Muscle layer of colon (tissue), 2 donors: ENCODE measurements at regions not wholly inside any gene's neighbourhood (a gene's known extent, or its start where the extent isn't known, plus 50 kb on each side); places are given as distances from the start of the nearest gene placed in this dataset.

Experiments used
- H3K27ac ChIP-seq: one replicate; pipeline ENCODE4 v1.7.0; 2013; ENCODE audit warnings: low read depth, mild to moderate bottlenecking, low read length, moderate library complexity
- H3K27me3 ChIP-seq, 2 donors: one replicate each; pipeline ENCODE4 v1.7.0; 2013; ENCODE audit warnings: low read length in 2 of 2, mild to moderate bottlenecking in 2 of 2; ENCODE audit not compliant: insufficient read depth in 2 of 2, control insufficient read depth in 1 of 2
- H3K36me3 ChIP-seq: one replicate; pipeline ENCODE4 v1.7.0; 2013; ENCODE audit warnings: mild to moderate bottlenecking, low read length; ENCODE audit not compliant: insufficient read depth
- H3K4me1 ChIP-seq: one replicate; pipeline ENCODE4 v1.7.0; 2013; ENCODE audit warnings: mild to moderate bottlenecking, low read length; ENCODE audit not compliant: insufficient read depth
- H3K4me3 ChIP-seq, 2 donors: one replicate each; pipeline ENCODE4 v1.7.0; 2013; ENCODE audit warnings: low read length in 2 of 2, low read depth in 1 of 2, mild to moderate bottlenecking in 1 of 2, moderate library complexity in 1 of 2
- H3K9ac ChIP-seq: one replicate; pipeline ENCODE4 v1.7.0; 2013; ENCODE audit warnings: low read length
- H3K9me3 ChIP-seq: one replicate; pipeline ENCODE4 v1.7.0; 2013; ENCODE audit warnings: mild to moderate bottlenecking, low read length
- donor health status: abdominal sarcoma.
- donor health status: Adenocarcinoma of cecum.

DNA sequence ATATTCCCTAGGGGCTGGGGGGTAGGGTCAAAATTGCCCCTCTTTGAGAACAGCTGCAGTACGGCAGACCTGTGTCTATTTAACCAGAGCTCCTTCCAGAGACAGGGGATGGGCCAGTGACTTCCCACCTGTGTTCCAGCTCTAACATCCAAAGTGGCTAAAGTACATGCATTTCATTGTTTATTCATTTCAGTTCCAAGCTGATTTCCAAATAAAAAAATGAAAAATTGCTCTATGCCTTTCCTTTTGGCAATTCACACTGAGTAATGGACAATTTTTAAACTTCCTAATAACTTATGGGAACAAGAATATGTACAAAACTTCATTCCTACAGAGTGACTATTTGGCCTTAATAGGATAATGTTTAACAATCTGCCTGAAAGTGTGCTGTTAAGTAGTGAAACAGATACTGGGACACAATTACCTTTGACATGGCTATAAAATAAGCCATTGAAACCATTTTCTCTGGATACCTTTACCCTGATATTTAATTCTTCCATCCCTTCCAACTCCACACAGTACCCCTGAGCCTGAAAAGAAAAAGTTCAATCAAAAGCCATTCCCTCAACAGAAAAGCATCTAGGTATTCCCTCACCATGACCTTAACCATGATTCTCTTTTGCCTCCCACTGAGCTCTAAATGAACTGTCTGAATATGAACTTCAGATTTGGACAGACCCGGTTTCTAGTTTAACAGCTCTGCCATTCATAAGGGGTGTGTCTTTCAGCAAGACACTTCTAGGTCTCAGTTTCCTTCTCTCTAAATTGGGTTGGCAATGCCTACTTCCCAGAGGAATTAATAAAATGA lies 73.1 kb downstream of the RDH14 start:
- no peaks in the 10 kb centered on the region for H3K27me3 ChIP-seq
- no peaks in the 10 kb centered on the region for H3K9me3 ChIP-seq
- no peaks in the 10 kb centered on the region for H3K4me1 ChIP-seq
- H3K36me3 ChIP-seq: no peaks in the 10 kb centered on the region
- no peak overlapping the region for H3K9ac ChIP-seq
- no peak overlapping the region for H3K4me3 ChIP-seq
- no peak overlapping the region for H3K27ac ChIP-seq

- Histone ChIP-seq H3K9me3 (no peaks in the 10 kb centered on the region), H3K27ac (no peak overlapping the region), H3K4me1 (peaks cover 6% of the 10 kb centered on the region), H3K36me3 (no peaks in the 10 kb centered on the region), H3K4me3 (no peak overlapping the region), H3K27me3 (no peaks in the 10 kb centered on the region), H3K9ac (no peak overlapping the region)
Observed at GRCh38 chr2:18484625-18485024, 75.8 kb downstream of the RDH14 start.

DNA sequence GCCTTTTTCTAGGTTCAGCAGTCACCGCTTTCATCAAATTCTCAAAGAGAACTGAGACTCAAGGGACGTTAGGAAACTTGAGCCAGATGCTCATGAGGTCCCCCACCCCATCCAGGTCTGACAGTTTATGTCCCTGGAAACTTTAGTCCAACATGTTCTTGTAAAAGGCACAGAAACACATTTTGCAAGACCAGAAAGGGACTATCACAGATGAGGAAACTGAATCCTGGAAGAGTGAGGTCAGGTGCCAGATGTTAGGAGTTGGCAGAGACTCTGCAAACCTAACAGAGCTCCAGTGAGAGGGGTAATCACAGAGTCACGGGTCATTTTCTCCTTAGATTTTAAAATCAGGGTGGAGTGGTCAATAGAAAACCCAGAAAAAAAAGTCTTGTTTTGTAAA lies 76.6 kb downstream of the RDH14 start:
- Histone ChIP-seq H3K27me3 (no peaks in the 10 kb centered on the region), H3K4me1 (peaks cover 6% of the 10 kb centered on the region), H3K27ac (no peak overlapping the region), H3K36me3 (no peaks in the 10 kb centered on the region), H3K9me3 (no peaks in the 10 kb centered on the region), H3K9ac (no peak overlapping the region), H3K4me3 (no peak overlapping the region)

- H3K9ac ChIP-seq: no peak overlapping the region
- no peaks in the 10 kb centered on the region for H3K27me3 ChIP-seq
- peaks cover 6% of the 10 kb centered on the region for H3K4me1 ChIP-seq
- no peak overlapping the region for H3K4me3 ChIP-seq
- no peaks in the 10 kb centered on the region for H3K36me3 ChIP-seq
- H3K9me3 ChIP-seq: no peaks in the 10 kb centered on the region
- no peak overlapping the region for H3K27ac ChIP-seq
Observed at GRCh38 chr2:18482666-18483065, 77.8 kb downstream of the RDH14 start.

DNA sequence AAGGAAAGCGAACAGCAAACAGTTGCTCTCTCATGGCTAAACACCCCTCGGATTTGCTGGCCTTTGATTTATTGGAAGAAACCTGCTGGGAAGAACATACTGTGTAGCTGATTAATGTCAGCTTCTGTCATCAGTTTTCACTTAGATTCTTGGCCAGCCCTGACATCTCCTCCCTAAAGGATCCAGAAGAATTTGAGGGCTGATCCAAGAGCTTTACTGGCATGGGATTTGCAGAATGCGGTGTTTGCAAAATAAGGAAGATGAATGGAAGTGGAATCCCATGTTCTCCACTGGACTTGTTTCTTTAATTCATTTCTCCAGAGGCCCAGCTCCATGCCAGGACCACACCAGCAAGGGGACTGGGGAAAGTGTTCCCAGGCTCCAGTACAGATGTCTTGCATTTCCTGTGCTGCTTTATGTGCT lies 80.5 kb downstream of the RDH14 start:
- H3K4me3 ChIP-seq: no peak overlapping the region
- no peaks in the 10 kb centered on the region for H3K36me3 ChIP-seq
- no peak overlapping the region for H3K9ac ChIP-seq
- H3K27ac ChIP-seq: no peak overlapping the region
- H3K27me3 ChIP-seq: no peaks in the 10 kb centered on the region
- H3K4me1 ChIP-seq: peaks cover 6% of the 10 kb centered on the region
- no peaks in the 10 kb centered on the region for H3K9me3 ChIP-seq

DNA sequence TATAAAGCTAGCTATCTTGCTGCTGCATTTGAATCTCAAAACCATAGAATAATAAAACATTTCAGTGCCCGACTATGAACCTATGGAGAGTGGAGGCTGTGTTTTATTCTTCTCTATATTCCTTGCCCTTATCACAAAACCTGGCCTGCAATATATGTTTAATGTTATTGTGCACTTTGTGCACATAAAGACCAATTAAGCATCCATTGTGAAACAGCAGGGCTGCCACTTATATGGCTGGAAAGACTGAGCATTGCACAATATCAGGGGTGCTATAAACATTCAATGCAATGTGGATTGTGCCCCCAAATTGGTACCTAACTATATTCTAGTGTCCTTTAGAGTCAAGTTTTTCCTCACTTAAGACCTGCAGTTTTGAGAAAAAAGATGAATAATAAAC lies 83.2 kb downstream of the RDH14 start:
- H3K9me3 ChIP-seq: no peaks in the 10 kb centered on the region
- peaks cover 31% of the 10 kb centered on the region for H3K4me1 ChIP-seq
- no peak overlapping the region for H3K27ac ChIP-seq
- no peak overlapping the region for H3K4me3 ChIP-seq
- H3K27me3 ChIP-seq: no peaks in the 10 kb centered on the region
- H3K9ac ChIP-seq: no peak overlapping the region
- H3K36me3 ChIP-seq: no peaks in the 10 kb centered on the region

DNA sequence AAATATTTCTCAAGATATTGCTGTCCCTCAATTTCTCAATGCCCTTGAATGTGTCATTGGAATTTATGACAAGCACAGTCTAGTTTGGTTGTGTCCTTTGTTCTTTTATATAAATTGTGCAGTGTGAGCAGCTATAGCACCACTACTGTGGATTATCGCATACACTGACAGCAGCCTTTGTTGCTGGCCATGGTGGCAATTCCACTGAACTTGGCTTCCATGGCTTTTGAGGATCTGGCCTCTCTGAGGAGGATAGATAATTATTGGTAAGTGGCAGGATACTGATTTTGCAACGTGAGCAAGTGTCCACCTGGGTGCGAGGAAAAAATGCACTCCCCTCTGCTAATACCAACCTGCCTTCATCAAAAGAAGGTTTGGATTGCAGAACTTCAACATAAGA lies 84.0 kb downstream of the RDH14 start:
- Histone ChIP-seq H3K36me3 (no peaks in the 10 kb centered on the region), H3K27me3 (no peaks in the 10 kb centered on the region), H3K4me3 (no peak overlapping the region), H3K27ac (no peak overlapping the region), H3K4me1 (peaks cover 31% of the 10 kb centered on the region), H3K9ac (no peak overlapping the region), H3K9me3 (no peaks in the 10 kb centered on the region)

GRCh38 chr2:18475884-18476283 lies 84.6 kb downstream of the RDH14 start:
- Histone ChIP-seq H3K27ac (no peak overlapping the region), H3K4me1 (peaks cover 35% of the 10 kb centered on the region), H3K4me3 (no peak overlapping the region), H3K36me3 (no peaks in the 10 kb centered on the region), H3K27me3 (no peaks in the 10 kb centered on the region), H3K9me3 (no peaks in the 10 kb centered on the region), H3K9ac (no peak overlapping the region)

GRCh38 chr2:18474700-18475099 lies 85.8 kb downstream of the RDH14 start:
- Histone ChIP-seq H3K9me3 (no peaks in the 10 kb centered on the region), H3K36me3 (no peaks in the 10 kb centered on the region), H3K4me1 (peaks cover 29% of the 10 kb centered on the region), H3K27me3 (no peaks in the 10 kb centered on the region), H3K27ac (no peak overlapping the region), H3K4me3 (no peak overlapping the region), H3K9ac (no peak overlapping the region)

DNA sequence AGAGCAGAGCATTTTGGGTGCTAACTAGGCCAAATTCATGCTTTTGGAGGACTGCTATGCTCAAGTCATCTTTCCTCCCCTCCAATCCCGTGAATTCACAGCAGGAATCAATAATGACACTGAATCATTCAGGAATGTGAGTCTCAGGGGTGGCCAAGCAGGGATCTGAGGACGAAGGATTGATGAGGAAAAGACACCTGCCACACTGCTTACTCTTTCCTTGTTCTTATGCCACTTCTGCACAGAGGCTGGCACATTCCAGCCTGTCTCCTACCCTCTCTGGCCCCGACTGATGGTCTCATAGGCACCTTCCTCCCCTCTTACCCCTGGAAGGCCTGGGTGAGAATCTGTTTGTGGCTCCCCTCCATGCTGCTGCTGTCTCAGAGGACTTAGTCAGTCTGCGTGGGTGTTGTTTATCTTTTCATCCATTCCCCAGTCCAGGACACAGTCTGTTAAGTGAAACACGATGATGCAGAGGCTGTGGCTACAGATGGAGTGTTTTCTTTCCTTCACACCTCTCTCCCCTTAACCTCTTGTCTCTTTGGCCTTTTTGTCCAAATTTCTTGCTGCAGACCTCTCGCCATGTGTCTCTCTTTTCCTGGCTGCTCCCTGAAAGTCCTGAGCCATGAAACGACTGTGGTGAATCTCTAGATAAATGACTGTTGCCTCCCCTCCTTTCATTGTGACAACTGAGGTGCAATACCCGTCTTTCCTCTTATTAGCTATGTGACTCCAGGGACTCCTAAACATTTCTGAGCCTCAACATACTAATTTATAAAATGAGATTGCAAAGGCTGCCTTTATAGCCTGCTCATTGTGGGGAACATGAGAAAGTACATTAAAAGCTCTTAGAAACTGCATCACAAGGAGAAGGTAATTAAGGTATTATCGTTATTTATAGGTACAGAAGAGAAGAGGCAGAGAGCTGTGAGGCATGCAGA lies 86.9 kb downstream of the RDH14 start:
- Histone ChIP-seq H3K9ac (no peak overlapping the region), H3K27ac (peak overlapping the region; percentile 16), H3K9me3 (no peaks in the 10 kb centered on the region), H3K4me1 (peaks cover 29% of the 10 kb centered on the region), H3K27me3 (no peaks in the 10 kb centered on the region), H3K36me3 (no peaks in the 10 kb centered on the region), H3K4me3 (no peak overlapping the region)

DNA sequence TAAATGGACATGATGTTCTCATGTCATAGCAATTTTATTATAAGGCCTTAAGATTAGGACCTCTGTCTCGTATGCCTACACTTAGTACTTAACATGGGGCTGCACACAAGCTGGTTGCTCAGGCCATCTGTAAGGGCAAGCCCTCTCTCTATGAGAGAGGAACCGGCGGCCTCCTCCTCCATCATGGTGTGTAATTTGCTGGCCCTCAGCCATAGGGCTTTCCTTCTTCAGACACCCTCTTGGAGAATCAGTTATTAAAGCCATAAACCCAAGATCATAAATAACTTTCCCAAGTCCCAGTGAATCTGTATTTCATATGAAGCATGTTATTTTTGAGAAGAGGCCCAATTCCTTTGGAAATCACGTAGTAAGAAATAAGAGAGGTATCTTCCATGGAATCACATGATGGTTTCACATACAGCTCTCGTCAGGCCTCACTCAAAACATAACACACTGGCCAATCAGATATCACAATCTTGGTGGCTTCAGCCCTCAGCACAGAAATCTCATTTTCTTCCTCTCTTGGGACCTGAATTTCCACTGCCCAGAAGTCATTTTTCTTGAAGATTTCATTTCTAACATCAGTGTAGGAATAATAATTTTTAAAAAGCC lies 92.6 kb downstream of the RDH14 start:
- Histone ChIP-seq H3K4me1 (peaks cover 9% of the 10 kb centered on the region), H3K27ac (no peak overlapping the region), H3K9ac (no peak overlapping the region), H3K9me3 (no peaks in the 10 kb centered on the region), H3K4me3 (no peak overlapping the region), H3K27me3 (no peaks in the 10 kb centered on the region), H3K36me3 (no peaks in the 10 kb centered on the region)
